C4-2B (cell line): ENCODE measurements at regions not wholly inside any gene's neighbourhood (a gene's known extent, or its start where the extent isn't known, plus 50 kb on each side); places are given as distances from the start of the nearest gene placed in this dataset.

Experiments
- ZFX ChIP-seq: fragments of 450-650 bp; IDR thresholded peaks from 2 replicates; pipeline ENCODE4 v1.6.1; 2017
- TF ChIP-seq, protein P1 (sequence below): fragments of 450-650 bp; conservative IDR thresholded peaks from 2 replicates; pipeline ENCODE4 v1.5.1; 2017; ENCODE audit warnings: mild to moderate bottlenecking

DNA sequence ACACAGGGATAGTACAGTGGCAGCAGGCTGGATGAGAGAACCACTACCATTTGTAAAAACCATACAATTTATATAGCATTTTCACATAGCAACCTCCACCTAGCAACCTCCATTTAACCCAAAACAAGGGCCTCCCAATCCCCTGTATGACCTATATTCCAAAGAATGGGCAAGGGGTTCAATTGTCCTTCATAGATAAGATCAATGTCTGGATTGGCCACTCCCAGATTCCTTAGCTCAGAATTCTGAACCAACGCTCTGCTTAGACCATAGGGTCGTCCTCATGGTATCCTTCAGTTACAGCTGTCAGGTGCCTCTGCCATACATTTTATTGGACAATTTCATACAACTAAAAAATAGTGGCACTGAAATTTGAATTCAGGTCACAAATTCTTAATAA, 166.2 kb downstream of the KCTD12 start:
- TF ChIP-seq, protein P1, sequence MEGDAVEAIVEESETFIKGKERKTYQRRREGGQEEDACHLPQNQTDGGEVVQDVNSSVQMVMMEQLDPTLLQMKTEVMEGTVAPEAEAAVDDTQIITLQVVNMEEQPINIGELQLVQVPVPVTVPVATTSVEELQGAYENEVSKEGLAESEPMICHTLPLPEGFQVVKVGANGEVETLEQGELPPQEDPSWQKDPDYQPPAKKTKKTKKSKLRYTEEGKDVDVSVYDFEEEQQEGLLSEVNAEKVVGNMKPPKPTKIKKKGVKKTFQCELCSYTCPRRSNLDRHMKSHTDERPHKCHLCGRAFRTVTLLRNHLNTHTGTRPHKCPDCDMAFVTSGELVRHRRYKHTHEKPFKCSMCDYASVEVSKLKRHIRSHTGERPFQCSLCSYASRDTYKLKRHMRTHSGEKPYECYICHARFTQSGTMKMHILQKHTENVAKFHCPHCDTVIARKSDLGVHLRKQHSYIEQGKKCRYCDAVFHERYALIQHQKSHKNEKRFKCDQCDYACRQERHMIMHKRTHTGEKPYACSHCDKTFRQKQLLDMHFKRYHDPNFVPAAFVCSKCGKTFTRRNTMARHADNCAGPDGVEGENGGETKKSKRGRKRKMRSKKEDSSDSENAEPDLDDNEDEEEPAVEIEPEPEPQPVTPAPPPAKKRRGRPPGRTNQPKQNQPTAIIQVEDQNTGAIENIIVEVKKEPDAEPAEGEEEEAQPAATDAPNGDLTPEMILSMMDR, result no peak
- TF ChIP-seq ZFX, result no peak
